Tibial nerve (tissue), 3 donors: ENCODE measurements at regions not wholly inside any gene's neighbourhood (a gene's known extent, or its start where the extent isn't known, plus 50 kb on each side); places are given as distances from the start of the nearest gene placed in this dataset.

Source experiments
- POLR2A ChIP-seq, 2 donors: fragments of 450-650 bp; IDR thresholded peaks; one replicate each; pipeline ENCODE4 v1.6.1; 2017; ENCODE audit warnings: antibody characterized with exemption in 2 of 2, mild to moderate bottlenecking in 2 of 2, moderate library complexity in 2 of 2
- TF ChIP-seq, protein P1 (sequence below), 5 experiments: fragments of 200-600 bp in 3 of 5; fragments of 450-650 bp in 2 of 5; sonication (generic) in 3 of 5; IDR thresholded peaks; one replicate each; pipeline ENCODE4 v1.5.1; 2016 to 2019; ENCODE audit warnings: antibody characterized with exemption in 5 of 5, mild to moderate bottlenecking in 3 of 5, moderate library complexity in 2 of 5

DNA sequence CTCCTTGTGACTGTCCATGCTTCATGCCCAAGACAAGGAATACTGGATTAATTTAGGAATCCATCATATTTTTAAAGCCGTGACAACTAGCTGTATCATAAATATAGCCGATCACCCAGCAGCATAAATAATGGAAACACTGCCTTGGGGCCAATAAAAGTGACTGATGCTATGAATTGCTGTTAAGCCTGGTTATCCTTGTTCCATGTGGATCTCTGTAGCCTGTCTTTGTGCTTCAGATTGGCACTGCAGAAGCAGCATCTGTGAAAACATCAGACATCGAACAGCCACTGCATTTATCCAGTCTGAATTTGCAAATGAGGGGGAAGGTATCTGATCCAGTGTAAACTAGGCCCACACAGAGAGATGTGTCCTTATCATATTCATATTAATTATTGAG is 1181.8 kb downstream of the SORCS1 start:
- TF ChIP-seq, protein P1, sequence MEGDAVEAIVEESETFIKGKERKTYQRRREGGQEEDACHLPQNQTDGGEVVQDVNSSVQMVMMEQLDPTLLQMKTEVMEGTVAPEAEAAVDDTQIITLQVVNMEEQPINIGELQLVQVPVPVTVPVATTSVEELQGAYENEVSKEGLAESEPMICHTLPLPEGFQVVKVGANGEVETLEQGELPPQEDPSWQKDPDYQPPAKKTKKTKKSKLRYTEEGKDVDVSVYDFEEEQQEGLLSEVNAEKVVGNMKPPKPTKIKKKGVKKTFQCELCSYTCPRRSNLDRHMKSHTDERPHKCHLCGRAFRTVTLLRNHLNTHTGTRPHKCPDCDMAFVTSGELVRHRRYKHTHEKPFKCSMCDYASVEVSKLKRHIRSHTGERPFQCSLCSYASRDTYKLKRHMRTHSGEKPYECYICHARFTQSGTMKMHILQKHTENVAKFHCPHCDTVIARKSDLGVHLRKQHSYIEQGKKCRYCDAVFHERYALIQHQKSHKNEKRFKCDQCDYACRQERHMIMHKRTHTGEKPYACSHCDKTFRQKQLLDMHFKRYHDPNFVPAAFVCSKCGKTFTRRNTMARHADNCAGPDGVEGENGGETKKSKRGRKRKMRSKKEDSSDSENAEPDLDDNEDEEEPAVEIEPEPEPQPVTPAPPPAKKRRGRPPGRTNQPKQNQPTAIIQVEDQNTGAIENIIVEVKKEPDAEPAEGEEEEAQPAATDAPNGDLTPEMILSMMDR (IDR thresholded peaks at IDR 0.05), result no peak
- no peak for TF ChIP-seq POLR2A (IDR thresholded peaks at IDR 0.05)
